Endodermal cell (in vitro differentiated cells): ENCODE measurements at regions not wholly inside any gene's neighbourhood (a gene's known extent, or its start where the extent isn't known, plus 50 kb on each side); places are given as distances from the start of the nearest gene placed in this dataset.

Source experiments
- DNase-seq: peaks from one replicate; pipeline ENCODE4 v3.0.0-alpha.2; 2017
- H3K27ac ChIP-seq: 2 replicates; pipeline ENCODE4 v1.5.1; 2013; ENCODE audit warnings: mild to moderate bottlenecking, low read depth, low read length, moderate library complexity
- H3K27me3 ChIP-seq: 2 replicates; pipeline ENCODE4 v1.6.1; 2013; ENCODE audit warnings: mild to moderate bottlenecking, low read length, moderate library complexity; ENCODE audit not compliant: insufficient read depth, control insufficient read depth, poor library complexity, severe bottlenecking
- H3K36me3 ChIP-seq: 2 replicates; pipeline ENCODE4 v1.7.0; 2013; ENCODE audit warnings: mild to moderate bottlenecking, low read length, moderate library complexity; ENCODE audit not compliant: control insufficient read depth, insufficient read depth
- H3K4me1 ChIP-seq: one replicate; pipeline ENCODE4 v1.7.0; 2013; ENCODE audit warnings: low read length; ENCODE audit not compliant: control insufficient read depth, insufficient read depth
- H3K4me3 ChIP-seq: 2 replicates; pipeline ENCODE4 v1.5.1; 2013; ENCODE audit warnings: mild to moderate bottlenecking, low read length, moderate library complexity
- H3K9ac ChIP-seq: 2 replicates; pipeline ENCODE4 v1.6.1; 2013; ENCODE audit warnings: mild to moderate bottlenecking, low read length, moderate library complexity; ENCODE audit not compliant: poor library complexity, severe bottlenecking; ENCODE audit errors: extremely low read depth
- H3K9me3 ChIP-seq: 2 replicates; pipeline ENCODE4 v1.6.1; 2013; ENCODE audit warnings: mild to moderate bottlenecking, low read length, moderate library complexity; ENCODE audit not compliant: control insufficient read depth
- H3K27ac Mint-ChIP-seq: 2 replicates; pipeline ENCODE4 v1.8.0; 2020; ENCODE audit warnings: mixed read lengths
- H3K27me3 Mint-ChIP-seq: 2 replicates; pipeline ENCODE4 v1.8.0; 2021; ENCODE audit warnings: mild to moderate bottlenecking, mixed read lengths; ENCODE audit not compliant: insufficient read depth
- H3K36me3 Mint-ChIP-seq: 2 replicates; pipeline ENCODE4 v1.8.0; 2020; ENCODE audit warnings: low read depth, mixed read lengths
- H3K4me1 Mint-ChIP-seq: 2 replicates; pipeline ENCODE4 v1.8.0; 2020; ENCODE audit warnings: mixed read lengths
- H3K4me3 Mint-ChIP-seq: 2 replicates; pipeline ENCODE4 v1.8.0; 2020; ENCODE audit warnings: mild to moderate bottlenecking, moderate library complexity, mixed read lengths
- H3K9me3 Mint-ChIP-seq: 2 replicates; pipeline ENCODE4 v1.8.0; 2020; ENCODE audit warnings: mild to moderate bottlenecking, mixed read lengths
- CTCF ChIP-seq: fragments of 200-600 bp; sonication (generic); conservative IDR thresholded peaks from 2 replicates; pipeline ENCODE4 v1.5.0; 2021; ENCODE audit warnings: antibody characterized with exemption, mild to moderate bottlenecking
- WGBS, 2 experiments: methylation state at CpG; one replicate each; pipeline versions ENCODE4 v1.1.5 to v1.1.7; 2013; ENCODE audit warnings: missing lambda C conversion rate in 2 of 2, mixed read lengths in 1 of 2; ENCODE audit not compliant: insufficient coverage in 1 of 2, insufficient read length in 1 of 2; 5-methylcytosine and 5-hydroxymethylcytosine counted together

- no peak overlapping the region for H3K27ac Mint-ChIP-seq
- WGBS, 2 experiments, result 80 to 98% methylated on average over 1 to 3 of the region's 3 CpGs
- no peaks in the 10 kb centered on the region for H3K4me1 Mint-ChIP-seq
- H3K4me3 ChIP-seq, result no peak overlapping the region
- H3K9me3 ChIP-seq, result no peaks in the 10 kb centered on the region
- H3K9me3 Mint-ChIP-seq, result no peaks in the 10 kb centered on the region
- no peak overlapping the region for H3K9ac ChIP-seq
- no peaks in the 10 kb centered on the region for H3K27me3 ChIP-seq
- H3K4me3 Mint-ChIP-seq, result no peak overlapping the region
- H3K27ac ChIP-seq, result no peak overlapping the region
- H3K36me3 Mint-ChIP-seq, result no peaks in the 10 kb centered on the region
- TF ChIP-seq CTCF, result no peak
- H3K36me3 ChIP-seq, result no peaks in the 10 kb centered on the region
- H3K4me1 ChIP-seq, result no peaks in the 10 kb centered on the region
- DNase-seq, result no peak
- H3K27me3 Mint-ChIP-seq, result no peaks in the 10 kb centered on the region
Measured at GRCh38 chr16:19938536-19938935, 53.9 kb upstream of the GPRC5B start.

- H3K27me3 ChIP-seq, result no peaks in the 10 kb centered on the region
- no peak for DNase-seq
- Mint-ChIP-seq H3K4me3 (no peak overlapping the region), H3K9me3 (no peaks in the 10 kb centered on the region), H3K27me3 (no peaks in the 10 kb centered on the region), H3K27ac (no peak overlapping the region), H3K36me3 (no peaks in the 10 kb centered on the region), H3K4me1 (no peaks in the 10 kb centered on the region)
- no peak overlapping the region for H3K27ac ChIP-seq
- H3K4me1 ChIP-seq, result no peaks in the 10 kb centered on the region
- no peak for TF ChIP-seq CTCF
- no peak overlapping the region for H3K9ac ChIP-seq
- H3K4me3 ChIP-seq, result no peak overlapping the region
- no peaks in the 10 kb centered on the region for H3K9me3 ChIP-seq
- no peaks in the 10 kb centered on the region for H3K36me3 ChIP-seq
- WGBS, 2 experiments, result 95 to 100% methylated on average over 2 to 3 of the region's 3 CpGs
Measured at GRCh38 chr16:19936441-19936840, 51.8 kb upstream of the GPRC5B start.

- Histone ChIP-seq H3K27ac (no peak overlapping the region), H3K36me3 (no peaks in the 10 kb centered on the region), H3K27me3 (no peaks in the 10 kb centered on the region), H3K9me3 (no peaks in the 10 kb centered on the region), H3K4me1 (no peaks in the 10 kb centered on the region), H3K9ac (no peak overlapping the region), H3K4me3 (no peak overlapping the region)
- Mint-ChIP-seq H3K9me3 (no peaks in the 10 kb centered on the region), H3K4me3 (no peak overlapping the region), H3K4me1 (no peaks in the 10 kb centered on the region), H3K27me3 (no peaks in the 10 kb centered on the region), H3K27ac (no peak overlapping the region), H3K36me3 (no peaks in the 10 kb centered on the region)
- no peak for DNase-seq
- TF ChIP-seq CTCF, result no peak
- 93 to 100% methylated on average over 1 to 2 of the region's 2 CpGs for WGBS, 2 experiments
Measured at GRCh38 chr16:19935694-19936093, 51.0 kb upstream of the GPRC5B start.
